Glomerular visceral epithelial cell (primary cell): ENCODE measurements at regions not wholly inside any gene's neighbourhood (a gene's known extent, or its start where the extent isn't known, plus 50 kb on each side); places are given as distances from the start of the nearest gene placed in this dataset.
"Not testable (repeated sequence)": the region's sequence is repeated elsewhere in the genome, so short reads cannot be mapped to it uniquely, and the experiment has no call there.

Experiments
- DNase-seq: peaks from one replicate; pipeline ENCODE4 v3.0.0-alpha.2; 2016; ENCODE audit errors: extremely low spot score

- peak; percentile 9 for DNase-seq
Measured at GRCh38 chr15:94840794-94841783, 609.7 kb downstream of the MCTP2 start.

GRCh38 chr15:94843060-94843459 is 611.7 kb downstream of the MCTP2 start:
- DNase-seq, result no peak

- no peak for DNase-seq
Measured at GRCh38 chr15:94844198-94844537, 612.8 kb downstream of the MCTP2 start.

GRCh38 chr15:94844538-94845389 is 613.4 kb downstream of the MCTP2 start:
- DNase-seq, result peak; percentile 74

GRCh38 chr15:94845390-94845716 is 614.0 kb downstream of the MCTP2 start:
- no peak for DNase-seq

GRCh38 chr15:94847325-94847724 is 616.0 kb downstream of the MCTP2 start:
- no peak for DNase-seq

GRCh38 chr15:94848054-94848453 is 616.7 kb downstream of the MCTP2 start:
- no peak for DNase-seq

DNA sequence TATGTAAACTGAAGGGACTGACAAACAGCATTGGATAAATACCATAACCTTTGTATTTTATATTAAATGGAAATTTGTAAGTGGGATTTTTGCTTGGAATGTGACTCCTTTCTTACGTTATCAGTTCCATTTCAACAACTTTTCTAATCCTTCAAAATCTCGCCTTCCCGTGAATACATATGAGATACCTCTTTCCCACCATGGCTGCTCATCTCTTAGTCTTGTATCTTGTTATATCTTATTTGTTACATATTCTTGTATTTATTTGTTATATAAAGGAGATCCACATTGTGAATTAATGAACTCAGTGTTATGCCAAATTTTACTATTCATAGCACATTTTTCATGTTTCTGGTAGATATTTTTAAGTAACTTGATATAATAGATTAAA is 623.7 kb downstream of the MCTP2 start:
- no peak for DNase-seq

DNA sequence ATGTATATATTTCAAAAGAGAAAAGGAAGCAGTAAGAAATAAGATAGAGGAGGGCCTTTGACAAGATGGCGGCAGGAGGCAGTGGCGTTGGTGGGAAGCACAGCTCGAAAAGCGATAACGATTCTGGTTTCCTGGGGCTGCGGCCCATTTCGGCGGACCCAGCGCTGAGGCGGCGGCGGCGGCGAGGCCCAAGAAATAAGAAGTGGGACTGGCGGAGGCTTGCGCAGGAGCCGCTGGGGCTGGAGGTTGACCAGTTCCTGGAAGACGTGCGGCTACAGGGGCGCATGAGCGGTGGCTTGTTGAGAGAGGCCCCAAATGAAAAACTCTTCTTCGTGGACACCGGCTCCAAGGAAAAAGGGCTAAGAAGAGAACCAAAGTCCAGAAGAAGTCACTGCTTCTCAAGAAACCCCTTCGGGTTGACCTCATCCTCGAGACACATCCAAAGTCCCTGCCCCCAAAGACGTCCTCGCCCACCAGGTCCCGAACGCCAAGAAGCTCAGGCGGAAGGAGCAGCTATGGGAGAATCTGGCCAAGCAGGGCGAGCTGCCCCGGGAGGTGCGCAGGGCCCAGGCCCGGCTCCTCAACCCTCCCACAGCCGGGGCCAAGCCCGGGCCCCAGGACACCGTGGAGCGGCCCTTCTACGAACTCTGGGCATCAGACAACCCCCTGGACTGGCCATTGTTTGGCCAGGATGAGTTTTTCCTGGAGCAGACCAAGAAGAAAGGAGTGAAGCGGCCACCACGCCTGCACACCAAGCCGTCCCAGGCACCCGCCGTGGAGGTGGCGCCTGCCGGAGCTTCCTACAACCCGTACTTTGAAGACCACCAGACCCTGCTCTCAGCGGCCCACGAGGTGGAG is 624.3 kb downstream of the MCTP2 start:
- no peak for DNase-seq

DNA sequence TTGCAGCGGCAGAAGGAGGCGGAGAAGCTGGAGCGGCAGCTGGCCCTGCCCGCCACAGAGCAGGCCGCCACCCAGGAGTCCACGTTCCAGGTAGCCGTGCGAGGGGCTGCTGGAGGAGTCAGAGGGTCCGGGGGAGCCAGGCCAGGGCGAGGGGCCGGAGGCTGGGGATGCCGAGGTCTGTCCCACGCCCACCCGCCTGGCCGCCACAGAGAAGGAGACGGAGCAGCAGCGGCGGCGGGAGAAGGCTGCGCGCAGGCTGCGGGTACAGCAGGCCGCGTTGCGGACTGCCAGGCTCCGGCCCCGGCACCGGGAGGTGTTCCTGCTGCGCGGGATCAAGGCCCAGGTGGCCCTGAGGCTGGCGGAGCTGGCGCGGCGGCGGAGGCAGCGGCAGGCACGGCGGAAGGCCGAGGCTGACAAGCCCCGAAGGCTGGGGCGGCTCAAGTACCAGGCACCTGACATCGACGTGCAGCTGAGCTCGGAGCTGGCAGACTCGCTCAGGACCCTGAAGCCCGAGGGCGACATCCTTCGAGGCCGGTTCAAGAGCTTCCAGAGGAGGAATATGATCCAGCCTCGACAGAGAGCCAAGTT is 625.0 kb downstream of the MCTP2 start:
- DNase-seq, result no peak

- DNase-seq, result no peak
Measured at GRCh38 chr15:94857466-94857865, 626.1 kb downstream of the MCTP2 start.

DNA sequence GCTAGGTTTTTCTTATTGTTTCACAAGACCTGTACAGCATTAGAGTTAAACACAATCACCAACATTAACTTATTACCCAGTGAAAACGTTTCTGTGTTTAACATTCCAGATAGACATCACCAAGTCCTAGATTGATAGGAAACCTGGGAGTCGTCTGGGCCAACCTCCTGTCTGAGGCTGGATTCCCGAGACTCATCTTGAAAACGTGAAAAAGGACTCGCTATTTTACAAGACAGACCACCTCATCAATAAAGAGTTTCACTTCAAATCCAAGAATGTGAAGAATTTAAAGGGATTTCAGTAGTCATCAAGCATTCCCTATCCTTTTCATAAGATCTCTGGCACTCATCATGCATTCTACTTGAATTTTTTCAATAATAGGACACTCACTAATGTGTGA is 626.6 kb downstream of the MCTP2 start:
- no peak for DNase-seq

DNA sequence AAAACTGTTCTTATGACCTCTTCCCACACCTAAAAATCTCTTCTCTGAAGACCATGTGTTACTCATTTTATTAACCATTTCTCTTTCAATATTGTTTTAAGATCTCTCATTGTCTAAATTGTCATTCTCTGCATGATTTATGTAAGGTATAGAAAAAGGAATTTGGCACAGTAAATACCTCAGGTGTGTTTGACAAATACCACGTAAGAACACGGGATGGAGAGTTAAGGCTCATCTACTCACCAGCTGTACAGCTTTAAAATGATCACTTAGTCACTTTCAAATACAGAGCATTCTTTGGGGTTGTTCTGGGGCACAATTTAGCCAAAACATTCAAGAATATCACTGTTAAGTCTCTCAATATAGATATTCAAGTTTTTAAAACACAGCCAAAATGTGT is 627.1 kb downstream of the MCTP2 start:
- DNase-seq, result no peak

- no peak for DNase-seq
Measured at GRCh38 chr15:94858920-94859319, 627.6 kb downstream of the MCTP2 start.

GRCh38 chr15:94864600-94864999 is 633.2 kb downstream of the MCTP2 start:
- DNase-seq, result no peak

- DNase-seq, result not testable (repeated sequence)
Measured at GRCh38 chr15:94868265-94868664, 636.9 kb downstream of the MCTP2 start.

DNA sequence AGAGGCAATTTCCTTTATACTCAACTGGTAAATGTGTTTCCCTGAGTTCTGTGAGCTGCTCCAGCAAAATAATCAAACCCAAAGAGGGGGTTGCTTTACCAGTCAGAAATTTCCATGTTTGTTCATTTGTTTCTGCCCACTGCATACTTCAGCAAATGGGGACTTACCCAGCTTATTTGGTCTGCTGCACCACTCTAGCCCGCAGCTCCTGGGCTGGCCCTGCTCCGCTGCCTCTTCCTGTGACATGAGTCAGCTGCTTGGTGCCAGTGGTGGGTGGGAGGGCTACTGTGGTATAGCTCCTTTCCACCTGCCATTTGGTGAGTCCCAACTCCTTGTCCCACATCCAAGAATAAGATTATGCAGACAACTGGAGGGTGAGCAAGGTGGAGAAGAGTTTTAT is 644.2 kb downstream of the MCTP2 start:
- DNase-seq, result peak; percentile 47

- DNase-seq, result no peak
Measured at GRCh38 chr15:94877833-94878232, 646.5 kb downstream of the MCTP2 start.

DNA sequence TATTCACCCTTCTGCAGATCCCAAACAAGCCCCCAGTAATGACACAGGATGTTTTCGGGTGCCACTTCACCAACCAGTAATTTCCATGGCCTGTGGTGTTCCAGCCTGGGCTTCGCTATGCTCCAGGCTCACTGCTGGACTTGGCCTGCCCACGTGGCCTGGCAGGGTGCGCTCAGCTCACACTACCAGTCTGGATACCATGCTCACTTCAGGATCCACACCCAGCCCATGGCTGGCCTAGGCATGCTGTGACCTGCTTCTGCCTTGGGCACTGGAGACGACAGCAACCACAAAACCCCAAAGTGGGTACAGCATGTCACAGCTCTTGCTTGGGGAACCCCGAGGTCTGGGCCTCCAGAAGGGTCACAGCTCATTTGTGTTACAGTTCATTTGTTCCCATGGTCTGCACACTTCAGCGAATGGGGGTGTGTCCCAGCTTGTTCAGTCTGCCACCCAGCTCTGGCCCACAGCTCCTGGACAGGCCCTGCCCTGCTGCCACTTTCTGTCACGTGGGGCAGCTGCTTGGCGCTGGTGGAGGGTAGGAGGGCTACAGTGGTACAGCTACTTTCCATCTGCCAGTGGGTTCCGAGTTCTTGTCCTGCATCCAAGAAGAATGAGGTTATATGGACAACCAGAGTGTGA is 650.8 kb downstream of the MCTP2 start:
- peak; percentile 1 for DNase-seq

- no peak for DNase-seq
Measured at GRCh38 chr15:94887391-94887790, 656.0 kb downstream of the MCTP2 start.

- no peak for DNase-seq
Measured at GRCh38 chr15:94889153-94889552, 657.8 kb downstream of the MCTP2 start.
